Limb (tissue), 2 donors: ENCODE measurements at regions not wholly inside any gene's neighbourhood (a gene's known extent, or its start where the extent isn't known, plus 50 kb on each side); places are given as distances from the start of the nearest gene placed in this dataset.
"Not testable (repeated sequence)": the region's sequence is repeated elsewhere in the genome, so short reads cannot be mapped to it uniquely, and the experiment has no call there.

ENCODE experiments used
- DNase-seq, 2 donors: peaks; one replicate each; pipeline ENCODE4 v3.0.0-alpha.2; 2016; ENCODE audit errors: extremely low spot score in 2 of 2

- DNase-seq: peak; percentile 54 to 60
These were observed 664.8 kb upstream of the ZNF608 start for GRCh38 chr5:125411071-125411743.

GRCh38 chr5:125411744-125412560, 665.5 kb upstream of the ZNF608 start:
- peak; percentile 61 to 63 for DNase-seq

DNA sequence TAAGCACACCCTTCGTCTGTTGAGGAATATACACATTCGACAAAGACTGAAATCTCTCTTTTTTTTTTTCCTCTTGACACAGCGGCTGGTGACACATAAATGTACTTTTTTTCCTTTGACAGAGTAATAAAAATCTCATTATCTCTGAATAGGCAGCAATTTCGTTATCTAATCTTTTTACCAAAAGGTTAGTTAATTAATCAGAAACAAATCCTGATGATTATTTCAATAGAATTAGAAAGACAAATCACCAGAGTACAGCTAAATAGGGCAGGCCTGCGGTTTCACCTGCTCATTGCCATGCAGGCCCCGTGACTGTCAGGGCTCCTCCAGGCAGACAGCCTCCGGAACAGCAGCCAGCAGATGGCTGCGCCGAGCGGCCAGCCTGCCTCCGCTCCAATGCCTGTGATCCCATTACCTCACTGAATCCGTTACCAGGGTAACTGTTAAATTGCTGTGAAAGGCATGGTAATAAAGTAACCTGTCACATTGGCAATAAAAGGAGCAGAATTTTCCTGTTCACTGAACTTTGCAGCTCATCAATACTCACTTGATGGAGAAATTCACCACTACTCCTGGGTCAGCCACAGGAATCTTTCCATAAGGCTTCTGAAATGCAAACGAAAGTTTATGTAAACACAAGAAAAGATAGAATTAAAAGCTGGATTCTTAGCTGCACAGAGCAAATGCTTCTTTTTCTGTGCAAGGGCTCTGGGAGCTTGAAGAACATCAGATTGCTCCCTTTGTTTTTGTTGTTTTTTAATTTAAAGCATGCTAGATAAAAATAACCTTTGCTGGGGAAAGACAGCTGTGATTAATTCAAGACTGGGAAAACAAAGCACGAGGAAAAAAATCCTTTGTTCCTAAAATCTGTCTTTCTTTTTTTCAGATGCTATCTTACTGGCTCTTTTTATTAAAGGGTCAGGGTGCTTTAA, 666.4 kb upstream of the ZNF608 start:
- DNase-seq: peak; percentile 84 to 89

GRCh38 chr5:125413496-125414274, 667.2 kb upstream of the ZNF608 start:
- DNase-seq: no peak

GRCh38 chr5:125415126-125415525, 668.7 kb upstream of the ZNF608 start:
- no peak for DNase-seq

DNA sequence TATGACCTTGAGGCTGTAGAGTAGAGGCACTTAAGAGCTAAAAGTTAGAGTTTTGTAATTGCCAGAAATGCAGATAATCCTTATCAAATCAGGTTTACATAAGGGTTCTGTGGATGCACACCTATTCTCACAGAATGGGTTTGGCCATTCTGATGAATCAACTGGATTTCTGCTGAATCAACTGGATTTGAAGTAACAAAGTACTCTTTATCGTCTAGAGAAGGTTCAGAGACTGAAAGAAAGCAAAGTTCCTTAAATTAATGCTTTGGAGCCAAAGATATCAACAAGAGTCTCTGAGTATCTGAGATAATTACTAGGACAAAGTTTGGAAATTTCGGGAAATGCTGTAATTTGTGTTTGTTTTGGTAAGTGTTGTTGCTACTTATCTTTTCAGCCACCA, 669.6 kb upstream of the ZNF608 start:
- DNase-seq: no peak

DNA sequence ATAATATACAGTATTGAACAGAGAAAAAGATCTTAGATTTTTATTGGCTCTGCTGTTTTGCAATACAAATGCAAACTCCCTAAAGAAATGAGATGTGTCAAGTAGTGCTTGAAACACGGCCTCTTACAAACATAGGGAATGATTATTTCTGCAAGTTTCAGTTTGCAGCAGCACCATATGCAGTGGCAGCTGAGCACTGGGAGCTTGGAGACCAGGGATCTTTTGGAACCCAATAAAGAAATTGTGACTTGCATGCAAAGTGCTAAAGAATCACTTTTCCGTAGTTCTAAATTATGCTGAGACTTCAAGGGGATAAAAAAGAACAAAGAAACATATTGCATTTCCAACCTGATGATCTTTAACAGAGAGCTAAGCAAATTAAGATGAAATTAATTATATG, 674.6 kb upstream of the ZNF608 start:
- no peak for DNase-seq

DNA sequence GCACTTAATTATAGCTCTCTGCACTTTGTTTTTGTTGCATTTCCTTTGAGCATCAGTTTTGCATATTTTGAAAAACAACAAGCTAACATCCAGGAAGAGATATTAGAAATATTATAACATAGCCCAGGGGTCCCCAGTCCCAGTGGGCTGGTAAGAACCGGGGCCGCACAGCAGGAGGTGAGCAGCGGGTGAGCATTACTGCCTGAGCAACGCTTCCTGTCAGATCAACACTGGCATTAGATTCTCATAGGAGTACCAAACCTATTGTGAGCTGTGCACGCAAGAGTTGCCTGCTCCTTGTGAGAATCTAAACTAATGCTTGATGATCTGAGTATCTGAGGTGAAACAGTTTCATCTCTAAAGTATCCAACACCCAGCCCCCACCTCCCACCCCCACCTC, 675.9 kb upstream of the ZNF608 start:
- no peak for DNase-seq

GRCh38 chr5:125424402-125425141, 678.1 kb upstream of the ZNF608 start:
- no peak for DNase-seq

DNA sequence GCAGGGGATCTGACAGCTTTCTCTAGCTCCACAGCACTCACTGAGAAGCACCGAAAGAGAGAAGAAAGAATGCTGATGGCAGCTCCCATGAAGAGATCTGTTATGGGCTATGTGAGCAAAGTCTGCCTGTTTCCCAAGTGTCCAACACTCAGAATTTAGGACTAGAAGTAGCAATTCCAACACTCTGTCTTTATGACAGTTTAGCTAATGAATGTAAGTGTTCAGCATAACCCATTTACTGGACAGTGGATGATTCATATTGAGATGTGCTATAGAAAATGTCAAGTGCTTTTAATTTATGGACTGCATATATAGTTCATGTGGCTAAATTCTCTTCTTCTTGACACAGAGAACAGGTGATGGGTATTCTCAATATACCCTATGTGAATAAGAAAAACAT, 683.1 kb upstream of the ZNF608 start:
- DNase-seq: no peak

GRCh38 chr5:125433457-125433856, 687.0 kb upstream of the ZNF608 start:
- DNase-seq: no peak

DNA sequence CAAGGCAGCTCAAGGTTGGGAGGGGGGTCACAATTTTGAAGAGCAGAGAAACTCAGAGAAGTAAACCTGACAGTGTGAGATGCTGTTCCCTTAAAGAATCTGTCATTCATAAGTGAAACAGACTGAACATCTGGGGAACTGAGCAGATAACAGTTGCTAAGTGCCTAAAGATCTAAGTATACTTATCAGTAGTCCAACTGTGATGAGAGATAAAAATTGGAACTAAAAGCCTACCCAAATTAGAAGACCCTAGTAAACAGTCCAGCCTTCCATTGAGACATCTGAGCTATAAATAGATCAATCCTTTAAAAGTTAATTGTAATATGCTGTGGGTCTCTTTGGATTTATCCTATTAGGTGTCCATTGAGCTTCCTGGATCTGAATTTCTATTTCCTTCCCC, 692.8 kb upstream of the ZNF608 start:
- DNase-seq: no peak

DNA sequence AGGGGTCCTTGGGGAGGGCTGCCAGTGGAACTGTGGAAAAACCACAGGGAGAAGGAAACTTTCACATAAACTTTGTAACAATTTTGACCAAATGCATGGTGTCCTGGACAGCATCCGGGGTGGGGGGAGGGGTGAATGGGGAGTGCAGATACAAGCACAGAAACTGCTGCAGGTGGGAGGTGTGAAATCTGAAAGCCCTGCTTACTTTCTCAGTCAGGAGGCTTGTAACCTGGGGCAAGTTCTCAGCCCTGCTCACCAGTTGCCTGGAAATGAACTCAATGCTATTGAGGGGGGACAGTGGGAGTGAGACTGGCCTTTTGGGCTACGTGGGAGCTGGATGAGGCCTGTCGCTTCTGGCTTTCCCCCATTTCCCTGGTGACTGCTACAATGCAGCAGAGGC, 694.5 kb upstream of the ZNF608 start:
- no peak for DNase-seq

DNA sequence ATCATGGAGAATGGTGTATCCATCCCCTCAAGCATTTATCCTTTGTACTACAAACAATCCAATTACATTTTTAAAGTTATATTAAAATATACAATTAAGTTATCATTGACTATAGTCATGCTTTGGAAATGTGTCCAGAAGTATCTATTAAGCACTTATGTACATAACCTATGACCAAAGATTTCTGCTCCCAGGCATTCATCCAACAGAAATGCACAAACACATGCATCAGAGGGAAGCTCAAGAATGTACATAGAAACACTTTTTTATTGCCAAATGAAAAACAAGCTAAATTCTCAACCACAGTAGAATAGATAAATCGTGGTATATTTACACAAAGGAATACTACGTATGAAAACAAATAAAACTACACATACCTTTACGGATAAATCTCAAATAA, 700.5 kb upstream of the ZNF608 start:
- DNase-seq: no peak

DNA sequence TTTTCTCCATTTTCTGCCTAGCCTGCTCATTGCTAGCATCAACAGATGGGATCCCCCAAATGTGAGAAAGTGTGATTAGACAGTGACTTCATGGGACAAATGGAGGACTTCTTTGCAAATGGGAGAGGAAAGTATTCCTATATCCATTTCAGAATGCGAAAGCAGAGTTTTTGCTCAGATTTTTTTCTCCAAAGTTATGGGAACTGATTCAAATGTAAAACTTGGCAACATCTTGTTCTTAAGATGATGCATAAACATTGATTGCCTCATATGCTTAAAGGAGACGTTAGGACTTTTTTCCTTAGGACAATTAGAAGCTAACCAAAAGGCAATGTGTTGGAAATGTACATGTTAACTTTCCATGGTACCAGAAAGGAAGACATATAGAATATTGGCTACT, 704.3 kb upstream of the ZNF608 start:
- peak in 1 of 2 donors; percentile 13 for DNase-seq

GRCh38 chr5:125451622-125452021, 705.2 kb upstream of the ZNF608 start:
- DNase-seq: no peak

- DNase-seq: no peak
These were observed 706.6 kb upstream of the ZNF608 start for GRCh38 chr5:125452991-125453390.

DNA sequence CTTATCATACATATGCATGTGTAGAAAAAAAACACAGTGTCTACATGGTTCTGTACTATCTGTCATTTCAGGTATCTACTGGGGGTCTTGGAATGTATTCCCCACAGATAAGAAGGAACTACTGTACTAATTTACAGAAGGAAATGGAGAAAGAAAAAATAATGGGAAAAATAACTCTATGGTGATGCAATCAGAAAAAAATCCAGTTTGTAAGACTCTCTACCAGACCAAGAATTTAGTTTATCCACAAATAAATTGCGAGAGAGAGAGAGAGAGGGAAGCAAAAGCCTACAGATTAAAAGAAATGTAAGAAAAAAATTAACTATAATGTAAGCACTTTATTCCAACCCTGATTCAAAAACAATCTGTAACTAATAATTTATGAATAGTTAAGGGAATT, 708.6 kb upstream of the ZNF608 start:
- no peak for DNase-seq

DNA sequence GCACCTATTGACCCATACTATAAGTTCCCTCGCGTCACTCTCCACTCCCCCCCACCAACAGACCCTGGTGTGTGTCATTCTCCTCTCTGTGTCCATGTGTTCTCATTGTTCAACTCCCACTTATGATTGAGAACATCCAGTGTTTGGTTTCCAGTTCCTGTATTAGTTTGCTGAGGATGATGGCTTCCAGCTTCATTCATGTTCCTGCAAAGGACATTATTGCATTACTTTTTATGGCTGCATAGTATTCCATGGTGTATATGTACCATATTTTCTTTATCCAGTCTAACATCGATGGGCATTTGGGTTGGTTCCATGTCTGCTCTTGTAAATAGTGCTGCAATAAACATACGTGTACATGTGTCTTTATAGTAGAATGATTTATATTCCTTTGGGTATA, 709.6 kb upstream of the ZNF608 start:
- not testable (repeated sequence) for DNase-seq

DNA sequence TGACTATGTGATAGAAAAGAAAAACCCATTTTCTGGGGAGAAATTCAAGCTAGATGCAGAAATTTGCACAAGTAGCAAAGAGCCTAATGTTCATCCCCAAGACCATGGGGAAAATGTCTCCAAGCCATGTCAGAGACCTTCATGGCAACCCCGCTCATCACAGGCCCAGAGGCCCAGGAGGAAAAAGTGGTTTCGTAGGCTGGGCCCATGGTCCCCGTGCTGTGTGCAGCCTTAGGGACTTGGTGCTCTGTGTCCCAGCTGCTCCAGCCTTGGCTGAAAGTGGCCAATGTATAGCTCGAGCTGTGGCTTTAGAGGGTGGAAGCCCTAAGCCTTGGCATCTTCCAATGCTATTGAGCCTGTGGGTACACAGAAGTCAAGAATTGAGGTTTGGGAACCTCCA, 711.2 kb upstream of the ZNF608 start:
- DNase-seq: no peak
